ENCODE measurements at regions not wholly inside any gene's neighbourhood (a gene's known extent, or its start where the extent isn't known, plus 50 kb on each side); places are given as distances from the start of the nearest gene placed in this dataset.
A peak's percentile ranks its signal among the peaks of the same experiment; 100 is the strongest.

- DNase-seq, result peak; percentile 23
Measured at GRCh38 chr12:124726596-124727263, 136.9 kb downstream of the SCARB1 start.

GRCh38 chr12:124725597-124726237, 137.9 kb downstream of the SCARB1 start:
- DNase-seq, result no peak

GRCh38 chr12:124725099-124725498, 138.6 kb downstream of the SCARB1 start:
- no peak for DNase-seq

GRCh38 chr12:124722878-124723277, 140.8 kb downstream of the SCARB1 start:
- DNase-seq, result no peak

GRCh38 chr12:124721501-124722162, 142.0 kb downstream of the SCARB1 start:
- DNase-seq, result no peak

- no peak for DNase-seq
Measured at GRCh38 chr12:124720681-124721500, 142.8 kb downstream of the SCARB1 start.

- DNase-seq, result no peak
Measured at GRCh38 chr12:124720004-124720680, 143.5 kb downstream of the SCARB1 start.

- DNase-seq, result no peak
Measured at GRCh38 chr12:124719231-124719630, 144.4 kb downstream of the SCARB1 start.

GRCh38 chr12:124718458-124718857, 145.2 kb downstream of the SCARB1 start:
- no peak for DNase-seq

GRCh38 chr12:124718036-124718435, 145.6 kb downstream of the SCARB1 start:
- no peak for DNase-seq

- DNase-seq, result no peak
Measured at GRCh38 chr12:124717318-124717717, 146.3 kb downstream of the SCARB1 start.

GRCh38 chr12:124716208-124717130, 147.2 kb downstream of the SCARB1 start:
- no peak for DNase-seq

- DNase-seq, result no peak
Measured at GRCh38 chr12:124715121-124715990, 147.9 kb upstream of the NCOR2 start.

- DNase-seq, result peak; percentile 58
Measured at GRCh38 chr12:124713436-124714082, 146.1 kb upstream of the NCOR2 start.

- DNase-seq, result no peak
Measured at GRCh38 chr12:124713041-124713435, 145.6 kb upstream of the NCOR2 start.

GRCh38 chr12:124711344-124711743, 143.9 kb upstream of the NCOR2 start:
- no peak for DNase-seq

- DNase-seq, result no peak
Measured at GRCh38 chr12:124709722-124710687, 142.6 kb upstream of the NCOR2 start.

- no peak for DNase-seq
Measured at GRCh38 chr12:124707316-124707715, 139.9 kb upstream of the NCOR2 start.

- no peak for DNase-seq
Measured at GRCh38 chr12:124706363-124706762, 139.0 kb upstream of the NCOR2 start.
